ENCODE measurements at regions not wholly inside any gene's neighbourhood (a gene's known extent, or its start where the extent isn't known, plus 50 kb on each side); places are given as distances from the start of the nearest gene placed in this dataset.

- TF ChIP-seq CTCF (conservative IDR thresholded peaks at IDR 0.05 in 1 of 2, IDR thresholded peaks at IDR 0.05 in 1 of 2; ENCODE audit: low read depth in 1 of 2, low read length in 2 of 2) = no peak
- no peak for TF ChIP-seq EZH2 (IDR thresholded peaks at IDR 0.05; ENCODE audit: low read length, missing control alignments)
- DNase-seq (ENCODE audit: low read depth in 2 of 2) = no peak
- no peaks in the 10 kb centered on the region for H3K4me1 ChIP-seq (ENCODE audit: control insufficient read depth, extremely low read depth, insufficient read depth, low read length)
- no peak overlapping the region for H3K4me2 ChIP-seq (ENCODE audit: extremely low read depth, insufficient read depth, low read length)
- no peaks in the 10 kb centered on the region for H3K36me3 ChIP-seq (ENCODE audit: control insufficient read depth, insufficient read depth, low read length)
- H4K20me1 ChIP-seq (ENCODE audit: control insufficient read depth, extremely low read depth, insufficient read depth, low read length) = no peaks in the 10 kb centered on the region
- H3K27me3 ChIP-seq (ENCODE audit: control insufficient read depth, insufficient read depth, low read length) = no peaks in the 10 kb centered on the region
- no peak overlapping the region for H3K9ac ChIP-seq (ENCODE audit: insufficient read depth, low read length)
- H3K79me2 ChIP-seq (ENCODE audit: control insufficient read depth, insufficient read depth, low read length) = no peaks in the 10 kb centered on the region
- no peak overlapping the region for H3K4me3 ChIP-seq (replicated peaks in 1 of 4; ENCODE audit: control extremely low read depth in 1 of 4, insufficient read depth in 1 of 4, low read depth in 3 of 4, low read length in 4 of 4)
- H2AFZ ChIP-seq (ENCODE audit: low read length) = no peak overlapping the region
- no peaks in the 10 kb centered on the region for H3K9me3 ChIP-seq (ENCODE audit: control insufficient read depth, insufficient read depth, low read depth, low read length)
- H3K27ac ChIP-seq (ENCODE audit: insufficient read depth, low read length) = no peak overlapping the region
These were observed 267.1 kb downstream of the ICOS start for GRCh38 chr2:204203704-204204103.

GRCh38 chr2:204205082-204205481, 268.5 kb downstream of the ICOS start:
- TF ChIP-seq CTCF (conservative IDR thresholded peaks at IDR 0.05 in 1 of 2, IDR thresholded peaks at IDR 0.05 in 1 of 2; ENCODE audit: low read depth in 1 of 2, low read length in 2 of 2) (no peak), EZH2 (IDR thresholded peaks at IDR 0.05; ENCODE audit: low read length, missing control alignments) (no peak)
- H2AFZ ChIP-seq (ENCODE audit: low read length) = no peak overlapping the region
- H3K9me3 ChIP-seq (ENCODE audit: control insufficient read depth, insufficient read depth, low read depth, low read length) = no peaks in the 10 kb centered on the region
- no peaks in the 10 kb centered on the region for H3K36me3 ChIP-seq (ENCODE audit: control insufficient read depth, insufficient read depth, low read length)
- no peaks in the 10 kb centered on the region for H3K27me3 ChIP-seq (ENCODE audit: control insufficient read depth, insufficient read depth, low read length)
- H4K20me1 ChIP-seq (ENCODE audit: control insufficient read depth, extremely low read depth, insufficient read depth, low read length) = no peaks in the 10 kb centered on the region
- H3K4me3 ChIP-seq (replicated peaks in 1 of 4; ENCODE audit: control extremely low read depth in 1 of 4, insufficient read depth in 1 of 4, low read depth in 3 of 4, low read length in 4 of 4) = no peak overlapping the region
- no peaks in the 10 kb centered on the region for H3K79me2 ChIP-seq (ENCODE audit: control insufficient read depth, insufficient read depth, low read length)
- no peaks in the 10 kb centered on the region for H3K4me1 ChIP-seq (ENCODE audit: control insufficient read depth, extremely low read depth, insufficient read depth, low read length)
- no peak for DNase-seq (ENCODE audit: low read depth in 2 of 2)
- H3K27ac ChIP-seq (ENCODE audit: insufficient read depth, low read length) = no peak overlapping the region
- H3K9ac ChIP-seq (ENCODE audit: insufficient read depth, low read length) = no peak overlapping the region
- H3K4me2 ChIP-seq (ENCODE audit: extremely low read depth, insufficient read depth, low read length) = no peak overlapping the region

GRCh38 chr2:204205538-204205937, 269.0 kb downstream of the ICOS start:
- no peak overlapping the region for H3K4me3 ChIP-seq (replicated peaks in 1 of 4; ENCODE audit: control extremely low read depth in 1 of 4, insufficient read depth in 1 of 4, low read depth in 3 of 4, low read length in 4 of 4)
- no peaks in the 10 kb centered on the region for H3K79me2 ChIP-seq (ENCODE audit: control insufficient read depth, insufficient read depth, low read length)
- no peaks in the 10 kb centered on the region for H3K9me3 ChIP-seq (ENCODE audit: control insufficient read depth, insufficient read depth, low read depth, low read length)
- H3K4me2 ChIP-seq (ENCODE audit: extremely low read depth, insufficient read depth, low read length) = no peak overlapping the region
- no peaks in the 10 kb centered on the region for H3K36me3 ChIP-seq (ENCODE audit: control insufficient read depth, insufficient read depth, low read length)
- H3K27ac ChIP-seq (ENCODE audit: insufficient read depth, low read length) = no peak overlapping the region
- TF ChIP-seq CTCF (conservative IDR thresholded peaks at IDR 0.05 in 1 of 2, IDR thresholded peaks at IDR 0.05 in 1 of 2; ENCODE audit: low read depth in 1 of 2, low read length in 2 of 2) = no peak
- no peak for TF ChIP-seq EZH2 (IDR thresholded peaks at IDR 0.05; ENCODE audit: low read length, missing control alignments)
- H4K20me1 ChIP-seq (ENCODE audit: control insufficient read depth, extremely low read depth, insufficient read depth, low read length) = no peaks in the 10 kb centered on the region
- no peak overlapping the region for H2AFZ ChIP-seq (ENCODE audit: low read length)
- no peak for DNase-seq (ENCODE audit: low read depth in 2 of 2)
- no peaks in the 10 kb centered on the region for H3K4me1 ChIP-seq (ENCODE audit: control insufficient read depth, extremely low read depth, insufficient read depth, low read length)
- H3K27me3 ChIP-seq (ENCODE audit: control insufficient read depth, insufficient read depth, low read length) = no peaks in the 10 kb centered on the region
- H3K9ac ChIP-seq (ENCODE audit: insufficient read depth, low read length) = no peak overlapping the region
